ENCODE measurements at regions not wholly inside any gene's neighbourhood (a gene's known extent, or its start where the extent isn't known, plus 50 kb on each side); places are given as distances from the start of the nearest gene placed in this dataset.

- H3K4me3 ChIP-seq (ENCODE audit: extremely low read depth in 1 of 4, insufficient read depth in 2 of 4, low read depth in 3 of 4, low read length in 4 of 4) = no peak overlapping the region
- WGBS, 2 experiments (ENCODE audit: extremely low coverage in 1 of 2, insufficient coverage in 1 of 2, insufficient read length in 1 of 2, insufficient replicate concordance in 2 of 2, low coverage in 1 of 2, low lambda C conversion rate in 2 of 2, missing lambda C conversion rate in 1 of 2) = 61% methylated on average over 4 of the region's 4 CpGs; no CpG with 5 or more reads in 1 of the 2 experiments
- CTCF ChIA-PET (ENCODE audit: partially characterized antibody) = interaction anchor here (1.4 kb wide), 1 partner anchor 23 kb away, joined by 3 read pairs; no protein-coding TSS in a partner anchor
- no peak overlapping the region for H2BK20ac ChIP-seq (ENCODE audit: low read length)
- no peak overlapping the region for H3K9ac ChIP-seq (replicated peaks in 1 of 4; ENCODE audit: extremely low read depth in 1 of 4, low read depth in 3 of 4, low read length in 3 of 4)
- H4K8ac ChIP-seq (ENCODE audit: extremely low read depth, insufficient read depth, low read length) = no peak overlapping the region
- FAIRE-seq = peak; percentile 24
- no peaks in the 10 kb centered on the region; the same call in 1 of the 2 replicates for H3K23me2 ChIP-seq (ENCODE audit: low read depth, low read length)
- POLR2A ChIA-PET (ENCODE audit: partially characterized antibody) = no interaction called here
- H2AK5ac ChIP-seq (ENCODE audit: low read depth, low read length) = no peak overlapping the region
- H3K4ac ChIP-seq (replicated peaks; ENCODE audit: insufficient read length, low read depth, low read length) = no peak overlapping the region
- no peak overlapping the region for H2BK12ac ChIP-seq (ENCODE audit: low read depth, low read length)
- H3K4me1 ChIP-seq (replicated peaks in 1 of 4; ENCODE audit: control insufficient read depth in 3 of 4, insufficient read depth in 4 of 4, low read length in 3 of 4) = peaks cover 0 to 10% (median 7%) of the 10 kb centered on the region in 4 experiments; a peak in 6 of 7 replicates
- no peak overlapping the region for H3K27ac ChIP-seq (ENCODE audit: low read depth, low read length)
- H3K18ac ChIP-seq (ENCODE audit: extremely low read depth, low read length) = no peak overlapping the region
- no peak overlapping the region for H3K56ac ChIP-seq (replicated peaks; ENCODE audit: insufficient read length, low read depth, low read length)
- no peak for DNase-seq (ENCODE audit: low read depth in 1 of 2, low spot score in 2 of 2)
- H3K36me3 ChIP-seq (ENCODE audit: control insufficient read depth in 2 of 4, insufficient read depth in 4 of 4, low read length in 3 of 4) = no peaks in the 10 kb centered on the region
- H4K91ac ChIP-seq (replicated peaks; ENCODE audit: insufficient read length, low read length) = no peak overlapping the region
- peak overlapping the region; percentile 95 for H2AFZ ChIP-seq (ENCODE audit: low read length)
- H2BK5ac ChIP-seq (ENCODE audit: low read depth, low read length) = no peak overlapping the region
- no peak overlapping the region for H3K14ac ChIP-seq (ENCODE audit: insufficient read length)
- H3K79me2 ChIP-seq (ENCODE audit: control insufficient read depth in 1 of 2, insufficient read depth in 2 of 2, low read length in 2 of 2) = no peaks in the 10 kb centered on the region
- H3K79me1 ChIP-seq (ENCODE audit: low read depth, low read length) = no peaks in the 10 kb centered on the region
- no peak overlapping the region for H2BK15ac ChIP-seq (ENCODE audit: low read length)
- no peak overlapping the region for H2BK120ac ChIP-seq (replicated peaks; ENCODE audit: low read depth, low read length)
- H3K4me2 ChIP-seq (ENCODE audit: insufficient read depth in 1 of 2, low read depth in 2 of 2, low read length in 2 of 2) = peak overlapping the region; percentile 10 to 20; a peak in 1 of 4 replicates
- H4K20me1 ChIP-seq (replicated peaks in 1 of 2; ENCODE audit: control insufficient read depth in 1 of 2, insufficient read depth in 2 of 2, low read length in 2 of 2) = no peaks in the 10 kb centered on the region
- no peak overlapping the region for H4K5ac ChIP-seq (ENCODE audit: insufficient read length, low read depth, low read length)
- H3K9me3 ChIP-seq (ENCODE audit: insufficient read depth in 2 of 2, low read depth in 1 of 2, low read length in 1 of 2) = no peaks in the 10 kb centered on the region
- no peaks in the 10 kb centered on the region; a peak in 1 of 7 replicates for H3K27me3 ChIP-seq (replicated peaks in 1 of 4; ENCODE audit: control insufficient read depth in 3 of 4, extremely low read depth in 1 of 4, insufficient read depth in 3 of 4, low read length in 3 of 4)
- H3K23ac ChIP-seq (ENCODE audit: insufficient read length) = no peak overlapping the region
- TF ChIP-seq TAF1 (IDR thresholded peaks at IDR 0.05; ENCODE audit: low read depth, low read length) (no peak), MAFK (IDR thresholded peaks at IDR 0.05; ENCODE audit: low read depth, low read length) (no peak), CREB1 (IDR thresholded peaks at IDR 0.05) (no peak), TBP (IDR thresholded peaks at IDR 0.05; ENCODE audit: low read depth, low read length) (no peak), EP300 (IDR thresholded peaks at IDR 0.05; ENCODE audit: borderline replicate concordance in 1 of 2, low read depth in 2 of 2, low read length in 2 of 2) (no peak), KDM4A (IDR thresholded peaks at IDR 0.05; ENCODE audit: low read depth, low read length, severe bottlenecking) (no peak), SIX5 (IDR thresholded peaks at IDR 0.05; ENCODE audit: low read depth, low read length) (no peak), TCF12 (IDR thresholded peaks at IDR 0.05; ENCODE audit: low read depth, low read length) (no peak), CEBPB (IDR thresholded peaks at IDR 0.05; ENCODE audit: low read depth, low read length) (no peak), ZNF274 (IDR thresholded peaks at IDR 0.05; ENCODE audit: borderline replicate concordance, extremely low read depth, low read length) (no peak), MAX (IDR thresholded peaks at IDR 0.05) (no peak), BRCA1 (IDR thresholded peaks at IDR 0.05; ENCODE audit: low read depth, low read length) (no peak), PHF8 (conservative IDR thresholded peaks at IDR 0.05; ENCODE audit: low read depth, low read length) (no peak), FOSL1 (IDR thresholded peaks at IDR 0.05; ENCODE audit: insufficient read depth, low read depth, low read length) (no peak)
- TF ChIP-seq, protein P1, sequence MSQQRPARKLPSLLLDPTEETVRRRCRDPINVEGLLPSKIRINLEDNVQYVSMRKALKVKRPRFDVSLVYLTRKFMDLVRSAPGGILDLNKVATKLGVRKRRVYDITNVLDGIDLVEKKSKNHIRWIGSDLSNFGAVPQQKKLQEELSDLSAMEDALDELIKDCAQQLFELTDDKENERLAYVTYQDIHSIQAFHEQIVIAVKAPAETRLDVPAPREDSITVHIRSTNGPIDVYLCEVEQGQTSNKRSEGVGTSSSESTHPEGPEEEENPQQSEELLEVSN (IDR thresholded peaks at IDR 0.05) = no peak
Observed at GRCh38 chr3:117922039-117922438, 1112.6 kb downstream of the IGSF11 start.
